GM12865 (cell line): ENCODE measurements at regions not wholly inside any gene's neighbourhood (a gene's known extent, or its start where the extent isn't known, plus 50 kb on each side); places are given as distances from the start of the nearest gene placed in this dataset.
A peak's percentile ranks its signal among the peaks of the same experiment; 100 is the strongest.

Source experiments
- DNase-seq: peaks from one replicate; pipeline ENCODE4 v3.0.0; 2010; ENCODE audit warnings: low read depth
- H3K4me3 ChIP-seq: 2 replicates; pipeline ENCODE4 v1.5.1; 2011; ENCODE audit warnings: mild to moderate bottlenecking, low read depth, low read length, control low read depth
- CTCF ChIP-seq: IDR thresholded peaks from 2 replicates; pipeline ENCODE4 v1.5.1; 2011; ENCODE audit warnings: low read length, control low read depth, low read depth, inconsistent platforms; ENCODE audit not compliant: insufficient read depth; ENCODE audit errors: missing control alignments

GRCh38 chr1:68994096-68994495 lies 497.2 kb upstream of the DEPDC1 start:
- no peak for DNase-seq
- H3K4me3 ChIP-seq, result no peak overlapping the region
- no peak for TF ChIP-seq CTCF

DNA sequence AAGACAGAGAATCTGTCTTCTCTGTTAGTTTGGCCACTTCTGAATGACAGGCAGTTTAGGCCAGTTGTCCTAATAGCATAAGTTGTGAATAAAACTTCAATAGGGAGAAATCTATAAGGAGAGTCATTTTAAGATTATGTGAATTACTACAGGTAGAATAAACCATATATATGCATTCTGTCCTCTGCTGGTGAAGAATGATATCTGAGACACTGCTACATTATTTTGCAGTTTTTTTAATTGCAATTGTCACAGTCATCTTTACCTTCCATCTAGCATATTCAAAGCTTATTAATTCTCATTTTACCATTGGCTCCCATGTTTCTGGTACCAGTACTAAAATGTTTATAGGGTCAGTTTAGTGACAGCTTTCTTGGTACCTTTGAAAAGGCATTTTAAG lies 519.6 kb upstream of the DEPDC1 start:
- DNase-seq, result no peak
- H3K4me3 ChIP-seq, result no peak overlapping the region
- TF ChIP-seq CTCF, result no peak

DNA sequence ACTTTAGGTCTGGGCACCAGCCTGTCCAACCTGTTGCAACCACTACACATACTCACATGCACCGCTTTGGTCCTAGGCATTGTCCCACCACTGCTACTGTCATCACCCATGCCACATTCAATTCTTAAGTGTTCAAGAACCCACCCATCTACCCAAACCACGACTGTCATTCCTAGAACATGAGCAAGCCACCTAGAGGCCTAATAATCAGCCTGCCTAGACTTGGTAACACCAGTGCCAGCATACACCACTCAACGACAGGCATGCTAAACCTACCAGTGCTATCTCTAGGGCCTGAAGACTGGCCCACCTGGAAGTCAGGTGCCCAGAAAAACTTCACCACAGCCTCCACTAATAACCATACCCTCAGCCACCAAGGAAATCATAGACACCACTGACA lies 532.8 kb upstream of the DEPDC1 start:
- DNase-seq, result no peak
- TF ChIP-seq CTCF, result no peak
- H3K4me3 ChIP-seq, result no peak overlapping the region

GRCh38 chr1:69038379-69038778 lies 529.3 kb upstream of the LRRC7 start:
- DNase-seq, result no peak
- TF ChIP-seq CTCF, result no peak
- no peak overlapping the region for H3K4me3 ChIP-seq

GRCh38 chr1:69045572-69045971 lies 522.1 kb upstream of the LRRC7 start:
- no peak overlapping the region for H3K4me3 ChIP-seq
- DNase-seq, result no peak
- no peak for TF ChIP-seq CTCF

GRCh38 chr1:69055194-69055593 lies 512.5 kb upstream of the LRRC7 start:
- peak; percentile 33 for DNase-seq

More at GRCh38 chr1:69055194-69055593, 512.5 kb upstream of the LRRC7 start:
- no peak overlapping the region for H3K4me3 ChIP-seq
- no peak for TF ChIP-seq CTCF
